UCSD-AML1 (cell line): ENCODE measurements at regions not wholly inside any gene's neighbourhood (a gene's known extent, or its start where the extent isn't known, plus 50 kb on each side); places are given as distances from the start of the nearest gene placed in this dataset.

Experiments used
- DNase-seq: peaks from one replicate; lab custom pipeline; 2025; ENCODE audit not compliant: unreplicated experiment; lab: John Stamatoyannopoulos, UW

GRCh38 chr11:80136991-80137390 lies 696.2 kb upstream of the TENM4 start:
- no peak for DNase-seq

- DNase-seq: no peak
Observed at GRCh38 chr11:80129396-80129795, 688.6 kb upstream of the TENM4 start.

GRCh38 chr11:80122211-80122610 lies 681.4 kb upstream of the TENM4 start:
- no peak for DNase-seq

GRCh38 chr11:80118073-80118472 lies 677.2 kb upstream of the TENM4 start:
- no peak for DNase-seq

GRCh38 chr11:80116796-80117195 lies 676.0 kb upstream of the TENM4 start:
- no peak for DNase-seq

GRCh38 chr11:80109652-80110051 lies 668.8 kb upstream of the TENM4 start:
- no peak for DNase-seq

- no peak for DNase-seq
Observed at GRCh38 chr11:80109031-80109430, 668.2 kb upstream of the TENM4 start.

GRCh38 chr11:80107415-80107814 lies 666.6 kb upstream of the TENM4 start:
- no peak for DNase-seq

- DNase-seq: no peak
Observed at GRCh38 chr11:80104191-80104590, 663.4 kb upstream of the TENM4 start.

GRCh38 chr11:80103142-80103859 lies 662.5 kb upstream of the TENM4 start:
- DNase-seq: no peak

- DNase-seq: no peak
Observed at GRCh38 chr11:80097146-80097545, 656.3 kb upstream of the TENM4 start.

GRCh38 chr11:80096736-80097135 lies 655.9 kb upstream of the TENM4 start:
- no peak for DNase-seq

- DNase-seq: no peak
Observed at GRCh38 chr11:80086496-80087055, 645.7 kb upstream of the TENM4 start.

- no peak for DNase-seq
Observed at GRCh38 chr11:80085563-80085962, 644.7 kb upstream of the TENM4 start.

GRCh38 chr11:80084608-80085007 lies 643.8 kb upstream of the TENM4 start:
- no peak for DNase-seq

- DNase-seq: no peak
Observed at GRCh38 chr11:80083531-80083951, 642.7 kb upstream of the TENM4 start.

GRCh38 chr11:80082406-80082805 lies 641.6 kb upstream of the TENM4 start:
- DNase-seq: no peak

GRCh38 chr11:80077113-80077512 lies 636.3 kb upstream of the TENM4 start:
- DNase-seq: no peak

- DNase-seq: no peak
Observed at GRCh38 chr11:80074837-80075236, 634.0 kb upstream of the TENM4 start.

GRCh38 chr11:80066291-80066690 lies 625.5 kb upstream of the TENM4 start:
- DNase-seq: no peak

- DNase-seq: no peak
Observed at GRCh38 chr11:80065086-80065485, 624.3 kb upstream of the TENM4 start.

GRCh38 chr11:80061056-80061455 lies 620.2 kb upstream of the TENM4 start:
- DNase-seq: no peak

GRCh38 chr11:80054582-80055165 lies 613.8 kb upstream of the TENM4 start:
- no peak for DNase-seq
